ENCODE measurements at regions not wholly inside any gene's neighbourhood (a gene's known extent, or its start where the extent isn't known, plus 50 kb on each side); places are given as distances from the start of the nearest gene placed in this dataset.

DNA sequence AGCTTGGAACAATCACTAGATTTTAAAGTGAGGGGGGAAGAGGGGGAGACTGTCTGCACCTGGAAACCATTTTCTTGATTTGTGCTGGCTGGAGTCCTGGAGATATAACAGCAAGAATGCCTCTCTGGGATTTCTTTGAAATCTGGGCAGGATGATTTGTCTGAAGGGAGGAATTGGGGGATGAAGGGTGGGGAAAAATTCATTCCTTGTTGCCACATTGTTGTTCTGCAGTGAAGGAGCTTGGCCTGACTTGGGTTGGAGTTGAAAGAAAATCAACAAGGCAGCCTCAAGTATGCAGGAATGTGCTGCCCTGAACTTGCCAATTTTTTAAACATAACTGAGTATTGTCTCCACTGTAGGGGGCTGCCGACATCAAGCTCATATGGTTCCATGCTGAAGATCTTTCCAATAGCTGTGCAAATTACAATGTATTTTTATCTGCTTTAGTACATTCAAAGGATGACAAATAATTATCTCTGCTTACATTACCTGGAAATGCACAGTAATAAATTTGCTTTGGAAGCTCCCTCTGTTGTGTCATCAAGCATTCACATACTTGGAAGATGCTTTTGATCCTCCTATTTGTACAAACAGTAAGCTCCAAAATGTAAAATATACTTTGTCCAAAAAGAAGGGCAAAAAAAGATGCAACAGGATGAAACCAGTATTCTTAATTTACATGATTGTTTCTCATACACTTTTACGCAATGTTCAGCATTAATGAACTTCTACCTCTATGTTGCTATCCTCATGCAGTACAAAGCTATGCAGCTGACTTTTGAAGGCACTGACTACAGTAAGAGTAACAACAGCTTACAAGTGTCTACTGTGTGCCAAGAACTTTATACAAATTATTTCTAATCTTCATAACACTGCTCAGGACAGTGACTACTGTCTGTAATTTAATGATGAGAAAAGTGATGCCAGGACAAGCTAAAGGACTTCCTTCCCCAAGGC lies 627.9 kb upstream of the KLF12 start:
- TF ChIP-seq, protein P1, sequence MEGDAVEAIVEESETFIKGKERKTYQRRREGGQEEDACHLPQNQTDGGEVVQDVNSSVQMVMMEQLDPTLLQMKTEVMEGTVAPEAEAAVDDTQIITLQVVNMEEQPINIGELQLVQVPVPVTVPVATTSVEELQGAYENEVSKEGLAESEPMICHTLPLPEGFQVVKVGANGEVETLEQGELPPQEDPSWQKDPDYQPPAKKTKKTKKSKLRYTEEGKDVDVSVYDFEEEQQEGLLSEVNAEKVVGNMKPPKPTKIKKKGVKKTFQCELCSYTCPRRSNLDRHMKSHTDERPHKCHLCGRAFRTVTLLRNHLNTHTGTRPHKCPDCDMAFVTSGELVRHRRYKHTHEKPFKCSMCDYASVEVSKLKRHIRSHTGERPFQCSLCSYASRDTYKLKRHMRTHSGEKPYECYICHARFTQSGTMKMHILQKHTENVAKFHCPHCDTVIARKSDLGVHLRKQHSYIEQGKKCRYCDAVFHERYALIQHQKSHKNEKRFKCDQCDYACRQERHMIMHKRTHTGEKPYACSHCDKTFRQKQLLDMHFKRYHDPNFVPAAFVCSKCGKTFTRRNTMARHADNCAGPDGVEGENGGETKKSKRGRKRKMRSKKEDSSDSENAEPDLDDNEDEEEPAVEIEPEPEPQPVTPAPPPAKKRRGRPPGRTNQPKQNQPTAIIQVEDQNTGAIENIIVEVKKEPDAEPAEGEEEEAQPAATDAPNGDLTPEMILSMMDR (optimal IDR thresholded peaks at IDR 0.05 in 1 of 3, IDR thresholded peaks at IDR 0.05 in 1 of 3, conservative IDR thresholded peaks at IDR 0.05 in 1 of 3; ENCODE audit: extremely low read depth in 1 of 3, insufficient read depth in 2 of 3, low read length in 3 of 3), result no peak
- no peak for TF ChIP-seq EZH2 (IDR thresholded peaks at IDR 0.05; ENCODE audit: low read length)
